Hepatocyte (in vitro differentiated cells): ENCODE measurements at regions not wholly inside any gene's neighbourhood (a gene's known extent, or its start where the extent isn't known, plus 50 kb on each side); places are given as distances from the start of the nearest gene placed in this dataset.

Experiments used
- DNase-seq: peaks from one replicate; pipeline ENCODE4 v3.0.0-alpha.2; 2016; ENCODE audit warnings: low spot score
- H2AFZ ChIP-seq: fragments of 200-600 bp; sonication (generic); 2 replicates; pipeline ENCODE4 v1.6.0; 2016; ENCODE audit warnings: antibody characterized with exemption, mild to moderate bottlenecking
- H3K27ac ChIP-seq: fragments of 200-600 bp; sonication (generic); 2 replicates; pipeline ENCODE4 v1.5.1; 2016; ENCODE audit warnings: mild to moderate bottlenecking
- H3K27me3 ChIP-seq: fragments of 200-600 bp; sonication (generic); 2 replicates; pipeline ENCODE4 v1.6.1; 2016
- H3K36me3 ChIP-seq: fragments of 200-600 bp; sonication (generic); replicated peaks from 2 replicates; pipeline ENCODE4 v1.5.1; 2016; ENCODE audit warnings: low read depth; ENCODE audit not compliant: insufficient read depth
- H3K4me1 ChIP-seq: fragments of 200-600 bp; sonication (generic); 2 replicates; pipeline ENCODE4 v1.5.1; 2016; ENCODE audit warnings: mild to moderate bottlenecking, moderate library complexity; ENCODE audit not compliant: insufficient read depth
- H3K4me2 ChIP-seq: fragments of 200-600 bp; sonication (generic); 2 replicates; pipeline ENCODE4 v1.6.0; 2016
- H3K4me3 ChIP-seq: fragments of 200-600 bp; sonication (generic); 2 replicates; pipeline ENCODE4 v1.5.1; 2016; ENCODE audit warnings: mild to moderate bottlenecking
- H3K79me2 ChIP-seq: fragments of 200-600 bp; sonication (generic); 2 replicates; pipeline ENCODE4 v1.6.0; 2017; ENCODE audit warnings: mild to moderate bottlenecking
- H3K9me2 ChIP-seq: fragments of 200-600 bp; sonication (generic); replicated peaks from 2 replicates; pipeline ENCODE4 v1.6.0; 2017; ENCODE audit warnings: mild to moderate bottlenecking; ENCODE audit not compliant: insufficient read depth
- H3K9me3 ChIP-seq: fragments of 200-600 bp; sonication (generic); 2 replicates; pipeline ENCODE4 v1.5.1; 2016; ENCODE audit warnings: low read depth, mild to moderate bottlenecking
- H4K20me1 ChIP-seq: fragments of 200-600 bp; sonication (generic); 2 replicates; pipeline ENCODE4 v1.6.0; 2016; ENCODE audit warnings: mild to moderate bottlenecking; ENCODE audit not compliant: insufficient read depth, poor library complexity, severe bottlenecking
- CTCF ChIP-seq: fragments of 200-600 bp; sonication (generic); IDR thresholded peaks from 2 replicates; pipeline ENCODE4 v1.5.1; 2016; ENCODE audit warnings: antibody characterized with exemption, mild to moderate bottlenecking; ENCODE audit not compliant: poor library complexity
- EZH2 ChIP-seq: fragments of 200-600 bp; sonication (generic); IDR thresholded peaks from 2 replicates; pipeline ENCODE4 v1.6.1; 2016; ENCODE audit warnings: antibody characterized with exemption, mild to moderate bottlenecking, borderline replicate concordance
- EZH2phosphoT487 ChIP-seq: fragments of 200-600 bp; sonication (generic); IDR thresholded peaks from one replicate; pipeline ENCODE4 v1.6.1; 2018; ENCODE audit warnings: antibody characterized with exemption, mild to moderate bottlenecking, low read depth, moderate library complexity; ENCODE audit not compliant: unreplicated experiment, severe bottlenecking
- WGBS: methylation state at CpG from one replicate; pipeline ENCODE4 v1.1.6; 2016; ENCODE audit warnings: low lambda C conversion rate; ENCODE audit errors: missing lambda C conversion rate; 5-methylcytosine and 5-hydroxymethylcytosine counted together

- H2AFZ ChIP-seq = no peak overlapping the region
- H3K4me1 ChIP-seq = no peaks in the 10 kb centered on the region
- H3K4me2 ChIP-seq = peak overlapping the region; percentile 66
- H3K36me3 ChIP-seq = no peaks in the 10 kb centered on the region
- DNase-seq = no peak
- TF ChIP-seq EZH2 (no peak), EZH2phosphoT487 (no peak), CTCF (no peak)
- H3K27ac ChIP-seq = no peak overlapping the region
- 50% methylated on average over 6 of the region's 6 CpGs for WGBS
- H3K4me3 ChIP-seq = no peak overlapping the region
- H3K79me2 ChIP-seq = no peaks in the 10 kb centered on the region
- no peaks in the 10 kb centered on the region for H3K9me2 ChIP-seq
- H3K9me3 ChIP-seq = no peaks in the 10 kb centered on the region
- H4K20me1 ChIP-seq = no peaks in the 10 kb centered on the region
- H3K27me3 ChIP-seq = peaks cover 12% of the 10 kb centered on the region
Observed at GRCh38 chr14:51780741-51781140, 79.7 kb upstream of the GNG2 start.

- Histone ChIP-seq H3K27me3 (peaks cover 12% of the 10 kb centered on the region), H3K79me2 (no peaks in the 10 kb centered on the region), H3K9me2 (no peaks in the 10 kb centered on the region), H3K36me3 (no peaks in the 10 kb centered on the region), H3K9me3 (no peaks in the 10 kb centered on the region), H3K27ac (no peak overlapping the region), H2AFZ (no peak overlapping the region), H3K4me2 (no peak overlapping the region), H3K4me3 (no peak overlapping the region), H4K20me1 (no peaks in the 10 kb centered on the region), H3K4me1 (no peaks in the 10 kb centered on the region)
- TF ChIP-seq EZH2 = no peak
- WGBS = 60% methylated on average over 7 of the region's 7 CpGs
- no peak for DNase-seq
Observed at GRCh38 chr14:51781381-51781780, 79.0 kb upstream of the GNG2 start.

DNA sequence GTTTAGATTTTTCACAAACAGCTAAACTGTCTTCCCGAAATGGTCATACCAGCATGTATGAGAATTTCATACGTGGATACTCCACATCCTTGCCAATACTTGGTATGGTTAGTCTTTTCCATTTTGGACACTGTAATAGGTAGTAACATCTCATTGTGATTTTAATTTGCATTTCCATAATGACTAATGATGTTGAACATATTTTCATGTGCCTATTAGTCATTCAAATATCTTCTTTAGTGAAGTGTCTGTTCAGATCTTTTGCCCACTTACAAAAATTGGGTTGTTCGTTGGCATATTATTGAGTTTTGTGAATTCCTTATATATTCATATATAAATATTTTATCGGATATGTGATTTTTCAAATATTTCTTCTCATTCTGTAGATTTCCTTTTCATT, 78.0 kb upstream of the GNG2 start:
- Histone ChIP-seq H3K4me3 (no peak overlapping the region), H3K4me2 (no peak overlapping the region), H4K20me1 (no peaks in the 10 kb centered on the region), H3K36me3 (no peaks in the 10 kb centered on the region), H3K27me3 (peaks cover 12% of the 10 kb centered on the region), H3K79me2 (no peaks in the 10 kb centered on the region), H3K4me1 (no peaks in the 10 kb centered on the region), H2AFZ (no peak overlapping the region), H3K27ac (no peak overlapping the region), H3K9me3 (no peaks in the 10 kb centered on the region), H3K9me2 (no peaks in the 10 kb centered on the region)
- no peak for TF ChIP-seq CTCF
- TF ChIP-seq EZH2 = no peak
- TF ChIP-seq EZH2phosphoT487 = no peak
- DNase-seq = no peak
- 90% methylated on average over 4 of the region's 4 CpGs for WGBS

DNA sequence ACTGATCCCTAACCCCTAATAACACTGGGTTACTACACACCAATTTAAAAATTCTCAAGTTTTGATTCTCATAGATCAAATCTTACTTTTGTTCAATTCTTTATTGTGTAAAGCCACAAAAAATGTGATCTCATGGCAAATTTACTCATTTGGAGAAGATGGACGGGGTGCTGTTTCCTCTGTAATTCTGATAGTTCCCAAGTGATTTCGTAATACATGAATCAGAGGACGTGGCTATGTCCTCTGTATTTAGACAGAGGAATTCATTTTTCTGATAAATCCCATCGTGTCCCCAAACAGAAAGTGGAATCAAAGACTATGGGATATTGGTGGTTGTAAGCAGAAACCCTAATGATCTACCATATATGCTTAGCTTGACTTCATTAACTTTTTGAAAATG, 76.6 kb upstream of the GNG2 start:
- Histone ChIP-seq H3K4me1 (no peaks in the 10 kb centered on the region), H3K36me3 (no peaks in the 10 kb centered on the region), H3K79me2 (no peaks in the 10 kb centered on the region), H3K4me2 (no peak overlapping the region), H2AFZ (no peak overlapping the region), H3K9me2 (no peaks in the 10 kb centered on the region), H3K27me3 (peaks cover 12% of the 10 kb centered on the region), H4K20me1 (no peaks in the 10 kb centered on the region), H3K27ac (no peak overlapping the region), H3K4me3 (no peak overlapping the region), H3K9me3 (no peaks in the 10 kb centered on the region)
- 63% methylated on average over 4 of the region's 4 CpGs for WGBS
- TF ChIP-seq EZH2 (no peak), EZH2phosphoT487 (no peak), CTCF (no peak)
- no peak for DNase-seq
